CD4-positive, alpha-beta T cell treated with Interleukin-1 beta for 1 hour (primary cell): ENCODE measurements at regions not wholly inside any gene's neighbourhood (a gene's known extent, or its start where the extent isn't known, plus 50 kb on each side); places are given as distances from the start of the nearest gene placed in this dataset.
"Not testable (repeated sequence)": the region's sequence is repeated elsewhere in the genome, so short reads cannot be mapped to it uniquely, and the experiment has no call there.

Experiments
- DNase-seq, 2 donors: peaks; one replicate each; pipeline ENCODE4 v3.0.0-alpha.2; 2020 to 2022

DNA sequence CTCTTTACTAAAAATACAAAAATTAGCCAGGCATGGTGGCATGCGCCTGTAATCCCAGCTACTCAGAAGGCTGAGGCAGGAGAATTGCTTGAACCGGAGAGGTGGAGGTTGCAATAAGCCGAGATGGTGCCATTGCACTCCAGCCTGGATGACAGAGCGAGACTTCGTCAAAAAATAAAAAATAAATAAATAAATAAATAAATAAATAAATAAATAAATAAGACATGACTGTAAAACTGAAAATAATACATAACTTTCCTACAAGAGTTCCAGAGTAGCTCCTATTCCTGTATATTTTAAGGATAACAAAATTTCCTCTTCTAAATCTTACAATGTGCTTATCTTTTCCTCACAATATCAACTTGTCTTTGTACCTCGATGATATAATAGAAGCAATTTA is 549.4 kb downstream of the TRAM1L1 start:
- not testable (repeated sequence) for DNase-seq

GRCh38 chr4:116531870-116532269 is 553.5 kb downstream of the TRAM1L1 start:
- no peak for DNase-seq

- no peak for DNase-seq
Observed at GRCh38 chr4:116531026-116531425, 554.4 kb downstream of the TRAM1L1 start.

- DNase-seq, result no peak
Observed at GRCh38 chr4:116530048-116530447, 555.3 kb downstream of the TRAM1L1 start.

GRCh38 chr4:116529129-116529528 is 556.2 kb downstream of the TRAM1L1 start:
- DNase-seq, result no peak

DNA sequence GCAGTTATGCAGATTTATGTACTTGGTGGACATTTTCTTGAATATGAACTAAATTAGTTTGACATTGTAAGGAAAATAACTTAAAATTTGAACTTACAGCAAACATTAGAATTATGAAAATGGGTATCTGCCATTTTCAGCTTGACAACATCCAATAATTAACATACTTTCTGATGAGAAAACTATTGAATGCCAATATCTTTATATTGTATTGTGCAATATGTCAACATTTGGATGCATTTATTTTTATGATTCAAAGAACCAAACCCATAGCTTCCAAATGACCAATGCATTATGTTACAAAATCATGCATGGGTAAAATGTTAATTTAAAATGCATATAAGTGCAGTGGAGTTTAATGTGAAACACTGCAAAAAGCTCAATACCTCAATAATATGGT is 562.5 kb downstream of the TRAM1L1 start:
- DNase-seq, result no peak

- no peak for DNase-seq
Observed at GRCh38 chr4:116520886-116521285, 564.5 kb downstream of the TRAM1L1 start.

DNA sequence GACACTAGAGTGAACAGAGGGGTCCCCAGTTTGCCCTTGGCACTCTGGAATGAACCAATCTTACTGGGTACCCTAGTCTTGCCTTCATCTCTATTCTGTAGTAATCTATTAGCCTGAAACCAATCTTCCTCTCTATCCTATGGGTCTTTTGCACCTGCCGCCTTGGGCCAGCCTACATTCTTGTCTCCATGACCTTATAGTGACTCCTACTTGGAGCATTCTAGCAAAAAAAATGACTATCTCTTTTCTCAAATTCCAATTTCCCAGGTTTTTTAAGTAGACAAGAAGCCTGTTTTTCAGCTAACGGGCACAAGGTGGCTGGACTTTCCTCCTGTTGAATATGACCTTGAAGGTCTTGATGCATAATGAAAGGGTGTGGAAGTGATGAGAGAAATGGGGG is 568.7 kb downstream of the TRAM1L1 start:
- no peak for DNase-seq

DNA sequence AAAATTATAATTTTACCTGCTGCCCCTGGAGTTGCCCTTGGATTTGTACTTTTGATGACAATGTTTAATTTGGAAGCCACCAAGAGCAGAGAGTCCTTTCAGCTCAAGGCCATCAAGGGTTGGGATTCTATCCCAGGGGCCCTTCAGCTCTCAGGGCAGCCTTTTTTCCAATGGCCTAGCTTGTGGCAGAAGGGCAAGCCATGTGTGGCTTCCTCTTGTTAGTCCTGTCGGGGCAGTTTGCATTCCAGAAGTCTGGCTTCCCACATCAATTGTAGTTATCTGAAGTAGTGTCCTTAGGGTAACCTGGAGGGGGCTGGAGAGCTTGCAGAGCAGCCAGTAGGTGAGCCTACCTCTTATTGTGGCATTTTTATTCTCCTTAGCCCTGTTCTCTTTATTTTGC is 569.4 kb downstream of the TRAM1L1 start:
- DNase-seq, result no peak

- no peak for DNase-seq
Observed at GRCh38 chr4:116512552-116512951, 572.8 kb downstream of the TRAM1L1 start.

GRCh38 chr4:116501954-116502353 is 583.4 kb downstream of the TRAM1L1 start:
- no peak for DNase-seq

DNA sequence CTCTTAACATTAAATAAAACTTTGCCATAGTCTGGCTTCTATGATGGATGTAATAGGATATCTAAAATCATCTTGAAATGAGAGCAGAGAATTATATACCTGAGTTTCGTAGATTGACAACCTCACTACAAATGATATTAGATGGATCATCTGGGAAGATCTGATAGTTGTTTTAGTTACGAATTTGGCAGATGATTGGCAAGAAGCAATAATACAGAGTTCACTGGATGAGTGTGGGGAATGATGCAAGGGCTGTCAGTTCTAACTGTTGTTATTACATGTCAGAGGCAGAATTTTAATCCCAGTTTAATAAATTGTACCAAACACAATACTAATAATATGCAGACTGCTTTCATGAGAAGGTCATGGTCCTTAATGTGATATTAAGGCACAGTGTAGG is 585.2 kb downstream of the TRAM1L1 start:
- no peak for DNase-seq

DNA sequence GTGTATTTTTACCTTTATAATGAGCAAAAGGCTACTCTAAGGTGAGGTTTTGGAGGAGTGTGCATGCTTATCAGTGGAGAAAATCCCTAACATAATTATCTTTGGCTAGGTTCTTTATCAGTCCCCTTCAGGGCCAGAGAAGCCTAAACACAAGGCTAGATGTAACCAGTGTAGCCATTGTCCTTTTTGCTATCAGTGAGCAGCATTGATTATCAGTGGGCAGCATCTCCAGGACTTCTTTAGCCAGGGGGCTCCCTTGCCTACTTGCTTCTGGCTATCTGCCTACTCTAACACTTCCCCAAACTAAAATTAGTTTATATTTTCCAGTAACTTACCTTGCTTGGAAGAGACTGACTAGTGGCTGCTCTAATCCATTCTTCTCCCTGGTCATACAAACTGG is 595.6 kb downstream of the TRAM1L1 start:
- DNase-seq, result no peak

DNA sequence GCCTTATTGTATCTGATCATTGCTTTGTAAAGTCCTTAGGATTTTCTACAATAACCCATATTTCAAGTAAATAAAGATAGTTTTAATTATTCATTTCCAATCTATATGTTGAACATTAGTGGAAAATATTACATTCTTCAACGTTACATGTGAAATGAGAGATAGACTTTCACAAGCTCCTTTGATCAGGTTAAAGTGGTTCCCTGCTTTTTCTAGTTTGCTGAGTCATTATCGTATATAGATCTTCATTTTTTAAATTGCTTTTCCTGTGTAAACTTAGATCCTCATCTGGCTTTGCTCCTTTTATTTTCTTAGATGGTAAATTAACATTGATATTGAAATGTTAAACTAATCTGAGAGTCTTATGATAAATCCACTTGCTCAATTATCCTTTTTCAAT is 599.0 kb downstream of the TRAM1L1 start:
- no peak for DNase-seq

DNA sequence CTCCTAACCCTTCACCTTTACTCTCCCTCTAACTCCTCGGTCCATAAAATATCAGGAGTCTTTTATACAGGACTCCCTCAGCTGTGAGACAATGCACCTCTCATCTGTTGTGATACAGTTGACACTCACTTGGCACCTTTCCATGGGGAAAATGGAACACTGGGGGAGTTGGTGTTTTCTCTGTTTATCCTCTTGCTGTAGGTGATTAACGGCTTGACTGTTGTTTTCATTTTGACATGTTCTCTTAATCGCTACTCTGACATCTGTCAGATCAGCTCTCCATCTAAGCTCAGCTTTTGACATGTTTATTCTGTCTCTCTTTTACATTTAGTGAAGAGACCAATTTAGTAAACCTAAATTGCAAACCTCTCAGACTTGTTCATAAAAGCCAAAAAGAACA is 604.8 kb downstream of the TRAM1L1 start:
- DNase-seq, result no peak

DNA sequence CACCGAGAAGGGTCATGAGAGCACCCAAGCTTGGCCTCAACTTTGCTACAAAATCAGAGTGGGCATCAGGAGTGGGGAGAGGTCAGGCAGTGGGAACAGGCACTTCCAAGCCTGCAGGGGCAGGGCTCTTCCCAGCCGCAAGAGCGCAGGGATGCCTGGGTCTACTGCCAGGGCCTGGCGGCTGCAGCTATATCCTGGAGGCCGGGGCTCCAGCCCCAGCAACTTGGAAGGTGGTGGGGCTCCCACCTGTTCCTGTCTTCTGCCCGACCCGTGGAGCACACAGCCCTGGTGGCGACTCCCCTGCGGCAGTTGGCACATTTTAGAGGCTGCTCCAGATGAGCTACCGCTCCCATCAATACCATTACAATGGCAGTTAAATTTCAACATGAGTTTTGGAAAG is 607.0 kb downstream of the TRAM1L1 start:
- no peak for DNase-seq

DNA sequence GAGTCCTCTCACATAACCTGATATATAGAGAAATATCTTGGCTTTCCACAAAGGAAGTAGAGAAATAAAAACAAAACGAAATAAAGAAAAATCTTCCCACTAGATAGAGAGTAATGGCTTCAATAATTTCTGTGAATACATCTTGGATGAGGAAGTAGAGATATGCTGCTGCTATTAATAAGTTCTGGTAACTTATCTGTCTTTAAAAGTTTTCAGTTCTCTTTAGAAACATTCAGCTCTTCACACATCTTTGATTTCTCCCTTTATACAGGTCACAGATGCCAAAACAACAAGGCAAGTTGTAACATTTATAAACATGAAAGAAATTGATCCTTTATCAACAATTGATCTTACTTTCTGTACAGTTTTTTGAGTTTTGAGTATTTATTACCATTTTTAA is 615.8 kb downstream of the TRAM1L1 start:
- DNase-seq, result no peak

DNA sequence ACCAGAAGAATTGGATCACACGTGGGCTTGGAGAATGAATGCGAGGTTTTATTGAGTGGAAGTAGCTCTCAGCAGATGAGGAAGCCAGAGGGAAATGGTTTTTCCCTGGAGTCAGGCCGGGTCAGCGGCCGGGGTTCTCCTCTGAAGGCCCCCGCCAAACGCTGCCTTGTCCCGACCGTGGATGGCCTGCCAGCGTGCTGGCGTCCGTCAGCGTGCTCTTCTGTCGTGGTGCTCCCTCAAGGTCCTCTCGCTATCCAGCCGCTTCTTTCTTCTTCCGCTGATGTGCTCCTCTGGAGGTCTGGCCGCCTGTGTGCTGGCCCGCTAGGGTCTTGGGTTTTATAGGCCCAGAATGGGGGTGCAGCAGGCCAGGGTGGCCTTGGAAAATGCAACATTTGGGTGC is 632.2 kb downstream of the TRAM1L1 start:
- no peak for DNase-seq

DNA sequence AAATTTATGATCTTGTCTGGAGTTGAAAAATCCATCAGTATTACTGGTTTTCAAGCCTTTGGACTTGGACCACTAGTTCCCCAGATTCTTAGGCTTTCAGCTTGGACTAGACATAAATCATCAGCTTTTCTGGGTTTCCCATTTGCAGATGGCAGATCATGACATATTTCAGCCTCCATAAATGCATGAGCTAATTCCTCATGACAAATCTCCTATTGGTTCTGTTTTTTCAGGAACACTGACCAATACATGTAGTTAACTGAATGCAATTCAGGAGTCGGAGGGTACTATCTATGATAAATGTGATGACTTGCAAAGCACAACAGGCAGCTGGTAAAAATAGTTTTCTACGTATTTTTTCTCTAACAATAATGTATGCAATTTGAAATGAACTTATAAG is 635.6 kb downstream of the TRAM1L1 start:
- DNase-seq, result no peak

- DNase-seq, result no peak
Observed at GRCh38 chr4:116444117-116444516, 641.3 kb downstream of the TRAM1L1 start.

- no peak for DNase-seq
Observed at GRCh38 chr4:116438981-116439729, 646.2 kb downstream of the TRAM1L1 start.

DNA sequence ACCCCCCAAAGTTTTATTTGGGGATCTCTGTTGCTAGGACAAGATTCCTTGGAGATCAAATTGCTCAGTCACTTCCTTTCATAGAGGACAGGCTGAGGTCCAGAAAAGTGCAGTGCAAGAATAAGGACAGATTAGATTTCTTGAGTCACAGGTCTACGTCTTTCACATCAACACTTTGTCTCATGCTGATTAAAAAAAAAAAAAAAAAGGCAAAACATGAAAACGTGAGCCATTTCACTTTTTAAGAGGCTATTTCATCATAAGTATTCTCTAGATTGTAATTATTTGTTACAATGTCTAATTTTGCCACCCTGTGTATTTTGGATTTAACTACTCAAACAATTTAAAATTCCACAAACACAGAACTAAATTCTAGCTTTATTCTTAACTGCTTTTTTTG is 647.0 kb downstream of the TRAM1L1 start:
- no peak for DNase-seq

- DNase-seq, result no peak
Observed at GRCh38 chr4:116427666-116428065, 657.7 kb downstream of the TRAM1L1 start.

DNA sequence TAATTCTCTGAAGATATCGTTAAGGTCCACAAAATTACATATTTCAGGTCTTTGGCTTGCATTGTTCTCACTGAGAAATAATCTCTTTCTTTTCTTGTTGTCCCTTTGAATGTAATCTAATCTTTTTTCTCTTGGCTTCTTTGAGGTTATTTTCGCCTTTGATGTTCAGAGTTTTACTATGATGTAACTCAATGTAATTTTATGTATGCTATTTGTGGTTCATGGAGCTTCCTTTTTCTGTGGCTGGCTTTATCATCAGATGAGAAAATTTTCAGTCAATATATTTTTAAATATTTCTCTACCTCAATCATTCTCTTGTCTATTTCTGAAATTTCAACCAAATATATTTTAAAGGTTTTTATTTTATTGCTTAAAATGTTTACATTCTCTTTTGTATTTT is 672.2 kb downstream of the TRAM1L1 start:
- no peak for DNase-seq

DNA sequence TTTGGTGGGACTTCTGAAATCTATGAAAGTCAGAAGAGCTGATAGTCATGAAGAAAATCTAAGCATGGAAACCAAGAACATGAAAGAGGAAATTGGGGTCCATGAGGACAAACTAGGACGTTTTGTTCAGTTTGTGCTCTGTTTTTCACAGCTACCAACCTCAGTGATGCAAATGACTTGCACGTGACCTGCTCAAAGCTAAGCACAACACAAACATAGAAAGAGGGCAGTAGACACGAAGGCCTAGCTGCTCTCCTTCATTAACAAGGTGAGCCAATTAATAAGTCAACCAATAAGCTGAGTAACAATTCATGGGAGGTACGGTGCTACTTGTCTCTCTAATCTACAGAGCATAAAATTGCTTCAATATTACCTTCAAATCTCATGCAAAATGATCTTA is 684.1 kb downstream of the TRAM1L1 start:
- no peak for DNase-seq
